ENCODE measurements at regions not wholly inside any gene's neighbourhood (a gene's known extent, or its start where the extent isn't known, plus 50 kb on each side); places are given as distances from the start of the nearest gene placed in this dataset.

DNA sequence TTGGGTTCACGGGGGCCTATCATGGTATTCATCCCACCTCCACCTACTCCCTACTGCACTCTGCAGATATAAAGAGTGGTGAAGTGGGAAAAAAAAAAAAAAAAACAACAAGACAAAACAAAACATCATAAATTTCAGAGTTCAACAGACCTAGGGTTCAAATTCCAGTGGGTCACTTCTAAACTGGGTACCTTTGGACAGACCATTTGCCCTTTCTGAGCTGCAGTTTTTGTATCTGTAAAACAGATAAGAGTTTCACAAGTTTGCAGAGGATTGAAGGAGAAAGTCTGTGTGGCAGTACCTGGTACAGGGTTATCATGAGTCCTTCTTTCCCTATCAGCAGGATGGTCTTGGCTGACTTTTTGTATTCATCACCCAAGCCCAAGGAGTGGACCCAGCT, 211.2 kb upstream of the EEA1 start:
- WGBS, 3 donors = 96 to 100% (median 100%) methylated on average over 1 of the region's 1 CpG
- no peaks in the 10 kb centered on the region for H3K27me3 ChIP-seq
- no peaks in the 10 kb centered on the region for H3K9me3 ChIP-seq
- no peak overlapping the region for H3K27ac ChIP-seq
- TF ChIP-seq POLR2A (IDR thresholded peaks at IDR 0.05) = no peak
- DNase-seq = no peak
- H3K36me3 ChIP-seq = no peaks in the 10 kb centered on the region
- H3K4me1 ChIP-seq (ENCODE audit: insufficient read depth) = no peaks in the 10 kb centered on the region
- intact Hi-C loops (cut with DNase I) = loop anchor here in 1 of 4 donors (5.0 kb wide), 1 partner anchor 722 kb away; no protein-coding TSS in a partner anchor
- no peak overlapping the region for H3K4me3 ChIP-seq

DNA sequence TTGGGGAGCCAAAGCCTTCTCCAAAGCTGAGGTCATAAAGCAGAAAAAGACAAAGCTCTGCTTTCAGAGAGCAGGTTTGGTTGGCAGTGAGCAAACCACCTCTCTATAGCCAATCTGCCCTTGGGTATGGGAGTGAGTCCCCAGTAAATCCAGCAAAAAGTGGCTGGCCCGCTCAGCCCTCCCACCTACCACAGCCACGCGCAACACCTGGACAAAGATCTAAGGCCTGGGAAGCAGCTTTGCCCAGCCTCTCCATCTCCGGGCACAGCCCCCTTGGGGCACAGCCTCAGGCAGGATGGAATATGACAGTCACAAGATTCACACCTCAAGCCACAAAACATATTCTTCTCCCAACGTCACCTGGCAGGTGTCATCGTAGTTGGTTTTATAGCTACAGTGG, 211.7 kb upstream of the EEA1 start:
- Histone ChIP-seq H3K27me3 (no peaks in the 10 kb centered on the region), H3K27ac (no peak overlapping the region), H3K4me1 (ENCODE audit: insufficient read depth) (no peaks in the 10 kb centered on the region), H3K9me3 (no peaks in the 10 kb centered on the region), H3K4me3 (no peak overlapping the region), H3K36me3 (no peaks in the 10 kb centered on the region)
- 96 to 97% (median 97%) methylated on average over 6 of the region's 6 CpGs for WGBS, 3 donors
- no peak for TF ChIP-seq POLR2A (IDR thresholded peaks at IDR 0.05)
- TF ChIP-seq, protein P1, sequence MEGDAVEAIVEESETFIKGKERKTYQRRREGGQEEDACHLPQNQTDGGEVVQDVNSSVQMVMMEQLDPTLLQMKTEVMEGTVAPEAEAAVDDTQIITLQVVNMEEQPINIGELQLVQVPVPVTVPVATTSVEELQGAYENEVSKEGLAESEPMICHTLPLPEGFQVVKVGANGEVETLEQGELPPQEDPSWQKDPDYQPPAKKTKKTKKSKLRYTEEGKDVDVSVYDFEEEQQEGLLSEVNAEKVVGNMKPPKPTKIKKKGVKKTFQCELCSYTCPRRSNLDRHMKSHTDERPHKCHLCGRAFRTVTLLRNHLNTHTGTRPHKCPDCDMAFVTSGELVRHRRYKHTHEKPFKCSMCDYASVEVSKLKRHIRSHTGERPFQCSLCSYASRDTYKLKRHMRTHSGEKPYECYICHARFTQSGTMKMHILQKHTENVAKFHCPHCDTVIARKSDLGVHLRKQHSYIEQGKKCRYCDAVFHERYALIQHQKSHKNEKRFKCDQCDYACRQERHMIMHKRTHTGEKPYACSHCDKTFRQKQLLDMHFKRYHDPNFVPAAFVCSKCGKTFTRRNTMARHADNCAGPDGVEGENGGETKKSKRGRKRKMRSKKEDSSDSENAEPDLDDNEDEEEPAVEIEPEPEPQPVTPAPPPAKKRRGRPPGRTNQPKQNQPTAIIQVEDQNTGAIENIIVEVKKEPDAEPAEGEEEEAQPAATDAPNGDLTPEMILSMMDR (IDR thresholded peaks at IDR 0.05) = no peak
- TF ChIP-seq EP300 (IDR thresholded peaks at IDR 0.05) = no peak
- intact Hi-C loops (cut with DNase I) = loop anchor here in 1 of 4 donors (5.0 kb wide), 1 partner anchor 722 kb away; no protein-coding TSS in a partner anchor
- no peak for DNase-seq

DNA sequence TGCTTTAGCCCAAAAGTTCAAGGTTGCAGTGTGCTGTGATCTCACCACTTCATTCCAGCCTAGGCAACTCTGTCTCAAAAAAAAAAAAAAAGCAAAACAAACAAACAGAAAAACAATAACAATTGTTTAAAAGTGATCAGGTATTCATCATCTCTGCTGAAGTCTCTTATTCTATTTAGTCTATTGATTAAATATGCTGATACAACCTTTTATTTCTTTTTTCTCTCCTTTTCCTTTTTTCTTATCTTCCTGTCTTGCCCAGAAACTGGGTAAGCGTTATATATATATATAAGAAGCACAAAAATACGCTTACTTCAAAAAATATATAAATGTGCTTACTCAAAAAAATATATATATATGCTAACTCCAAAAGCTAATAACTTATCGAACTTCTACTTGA, 213.8 kb upstream of the EEA1 start:
- TF ChIP-seq, protein P1 (IDR thresholded peaks at IDR 0.05) = no peak
- TF ChIP-seq EP300 (IDR thresholded peaks at IDR 0.05) (no peak), POLR2A (IDR thresholded peaks at IDR 0.05) (no peak)
- Histone ChIP-seq H3K27me3 (no peaks in the 10 kb centered on the region), H3K27ac (no peak overlapping the region), H3K4me1 (ENCODE audit: insufficient read depth) (no peaks in the 10 kb centered on the region), H3K4me3 (no peak overlapping the region), H3K9me3 (no peaks in the 10 kb centered on the region), H3K36me3 (no peaks in the 10 kb centered on the region)
- DNase-seq = no peak
- intact Hi-C loops (cut with DNase I) = loop anchor here in 1 of 4 donors (5.0 kb wide), 1 partner anchor 719 kb away; no protein-coding TSS in a partner anchor
- WGBS, 3 donors = 95 to 96% (median 96%) methylated on average over 3 of the region's 3 CpGs

DNA sequence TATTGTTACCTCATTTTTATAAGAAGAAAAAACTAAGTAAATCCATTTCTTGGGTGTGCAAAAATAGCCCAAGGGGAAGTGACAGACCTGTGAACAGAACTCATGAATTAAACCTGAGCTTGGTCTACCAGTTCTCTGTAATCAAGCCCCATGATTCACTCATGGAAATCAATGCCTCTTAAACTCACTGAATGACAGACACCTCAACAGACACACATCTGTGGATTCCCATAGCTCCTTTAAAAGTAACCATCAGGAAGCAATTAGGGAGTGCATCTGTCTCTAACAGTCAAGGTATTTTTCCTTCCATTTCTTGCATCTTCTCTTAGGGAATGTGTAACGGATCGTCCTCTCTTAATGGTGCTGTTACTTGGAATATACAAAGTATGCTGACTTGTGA, 215.0 kb upstream of the EEA1 start:
- no peak for DNase-seq
- H3K9me3 ChIP-seq = no peaks in the 10 kb centered on the region
- no peak overlapping the region for H3K4me3 ChIP-seq
- intact Hi-C loops (cut with DNase I) = loop anchor here in 1 of 4 donors (5.0 kb wide), 1 partner anchor 718 kb away; no protein-coding TSS in a partner anchor
- TF ChIP-seq POLR2A (IDR thresholded peaks at IDR 0.05) (no peak), EP300 (IDR thresholded peaks at IDR 0.05) (no peak)
- TF ChIP-seq, protein P1 (IDR thresholded peaks at IDR 0.05) = no peak
- H3K27ac ChIP-seq = no peak overlapping the region
- 81 to 93% (median 88%) methylated on average over 2 of the region's 2 CpGs for WGBS, 3 donors
- H3K27me3 ChIP-seq = no peaks in the 10 kb centered on the region
- H3K4me1 ChIP-seq (ENCODE audit: insufficient read depth) = no peaks in the 10 kb centered on the region
- H3K36me3 ChIP-seq = no peaks in the 10 kb centered on the region

DNA sequence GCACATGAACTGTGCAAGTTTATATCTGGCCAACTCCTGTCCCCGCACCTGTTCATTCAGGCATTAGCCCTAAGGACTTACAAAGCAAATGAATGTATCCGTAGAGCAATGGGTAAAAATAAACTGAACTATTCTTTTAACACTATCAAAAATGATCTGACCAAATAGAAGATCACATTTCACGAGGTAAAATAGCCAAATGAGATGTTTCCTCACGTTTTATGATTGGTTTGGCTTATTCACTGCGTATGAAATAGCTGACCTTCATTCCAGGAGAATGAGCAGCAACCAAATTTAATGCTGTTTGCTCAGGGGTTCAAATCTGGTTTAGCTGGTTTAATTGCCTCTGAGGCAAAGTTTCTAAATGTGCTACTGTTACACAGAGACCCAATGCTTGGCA, 216.0 kb upstream of the EEA1 start:
- H3K27ac ChIP-seq = no peak overlapping the region
- H3K4me3 ChIP-seq = no peak overlapping the region
- DNase-seq = no peak
- WGBS, 3 donors = 72 to 81% (median 75%) methylated on average over 5 of the region's 5 CpGs
- H3K4me1 ChIP-seq (ENCODE audit: insufficient read depth) = no peaks in the 10 kb centered on the region
- TF ChIP-seq, protein P1 (IDR thresholded peaks at IDR 0.05) = no peak
- TF ChIP-seq EP300 (IDR thresholded peaks at IDR 0.05) (no peak), POLR2A (IDR thresholded peaks at IDR 0.05) (no peak)
- H3K27me3 ChIP-seq = no peaks in the 10 kb centered on the region
- no peaks in the 10 kb centered on the region for H3K9me3 ChIP-seq
- intact Hi-C loops (cut with DNase I) = no loop called here
- H3K36me3 ChIP-seq = no peaks in the 10 kb centered on the region

Data from ovary (tissue), 7 donors.